COR-L47 (cell line): ENCODE measurements at regions not wholly inside any gene's neighbourhood (a gene's known extent, or its start where the extent isn't known, plus 50 kb on each side); places are given as distances from the start of the nearest gene placed in this dataset.
A peak's percentile ranks its signal among the peaks of the same experiment; 100 is the strongest.
"Not testable (repeated sequence)": the region's sequence is repeated elsewhere in the genome, so short reads cannot be mapped to it uniquely, and the experiment has no call there.

Source experiments
- DNase-seq: peaks from one replicate; lab custom pipeline; 2025; lab: John Stamatoyannopoulos, UW

DNA sequence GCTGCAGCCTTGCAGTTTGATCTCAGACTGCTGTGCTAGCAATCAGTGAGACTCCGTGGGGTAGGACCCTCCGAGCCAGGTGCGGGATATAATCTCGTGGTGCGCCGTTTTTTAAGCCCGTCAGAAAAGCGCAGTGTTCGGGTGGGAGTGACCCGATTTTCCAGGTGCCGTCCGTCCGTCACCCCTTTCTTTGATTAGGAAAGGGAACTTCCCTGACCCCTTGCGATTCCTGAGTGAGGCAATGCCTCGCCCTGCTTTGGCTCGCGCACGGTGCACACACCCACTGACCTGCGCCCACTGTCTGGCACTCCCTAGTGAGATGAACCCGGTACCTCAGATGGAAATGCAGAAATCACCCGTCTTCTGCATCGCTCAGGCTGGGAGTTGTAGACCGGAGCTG is 203.2 kb downstream of the SNCAIP start:
- not testable (repeated sequence) for DNase-seq

DNA sequence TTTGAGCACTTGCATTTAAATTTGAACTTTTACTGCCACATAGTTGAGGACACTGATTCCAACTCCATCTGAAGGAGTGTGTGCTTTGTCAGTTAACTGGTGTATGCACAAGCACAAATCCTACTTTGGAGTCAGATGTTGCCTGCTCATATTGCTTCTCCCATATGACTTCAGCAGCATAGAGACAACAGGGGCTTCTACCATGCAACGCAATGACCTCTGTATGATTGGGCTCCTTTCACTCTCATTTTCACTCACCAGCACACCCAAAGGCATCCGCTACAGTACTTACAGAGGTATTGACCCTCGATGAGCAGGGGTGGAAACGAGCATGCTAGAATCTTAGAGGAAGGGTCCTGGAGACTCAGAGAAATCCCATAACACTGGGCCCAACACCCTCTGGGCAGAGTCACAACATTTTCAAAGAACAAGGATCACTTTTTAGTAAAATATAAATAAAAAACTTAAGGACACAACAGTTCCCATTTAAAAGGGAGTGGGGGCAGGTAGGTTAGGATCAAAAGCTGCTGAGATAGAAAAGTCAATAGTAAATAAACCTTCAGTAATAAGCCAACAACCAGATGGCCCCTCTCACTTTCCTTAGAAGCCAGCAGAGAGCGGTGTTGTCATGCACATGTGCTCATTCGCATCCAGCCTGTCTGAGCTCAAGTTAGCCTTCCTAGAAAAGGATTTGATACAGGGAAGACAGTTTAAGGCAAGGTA is 203.8 kb downstream of the SNCAIP start:
- peak; percentile 76 for DNase-seq

DNA sequence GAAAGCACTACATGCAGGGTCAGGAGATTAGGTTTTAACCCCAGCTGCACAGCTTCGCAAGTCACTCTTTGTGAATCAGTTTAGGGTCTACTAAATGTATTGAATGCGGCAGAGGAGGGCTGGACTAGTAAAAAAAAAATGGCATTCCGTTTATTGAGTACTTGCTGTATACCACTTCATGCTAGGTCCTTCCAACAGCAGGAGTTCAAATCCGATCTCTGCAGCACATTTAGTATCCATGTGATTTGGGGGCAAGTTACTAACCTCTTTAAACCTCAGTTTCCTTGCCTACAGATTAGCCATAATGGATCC is 204.4 kb downstream of the SNCAIP start:
- DNase-seq = no peak

DNA sequence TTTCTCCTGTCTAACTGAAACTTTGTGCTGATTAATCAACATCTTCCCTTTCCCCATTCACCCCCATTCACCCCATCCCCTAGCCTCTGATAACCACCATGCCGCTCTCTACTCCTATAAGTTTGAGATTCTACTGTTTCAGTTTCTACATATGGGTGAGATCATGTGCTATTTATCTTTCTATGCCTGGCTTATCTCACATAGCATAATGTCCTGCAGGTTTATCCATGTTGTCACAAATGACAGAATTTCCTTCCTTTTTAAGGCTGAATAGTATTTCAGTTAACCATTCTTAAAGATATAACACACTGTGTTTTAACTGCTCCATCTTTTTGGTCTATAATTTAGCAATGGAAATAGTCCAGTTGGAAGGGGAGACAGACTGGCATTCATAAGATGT is 205.1 kb downstream of the SNCAIP start:
- no peak for DNase-seq

DNA sequence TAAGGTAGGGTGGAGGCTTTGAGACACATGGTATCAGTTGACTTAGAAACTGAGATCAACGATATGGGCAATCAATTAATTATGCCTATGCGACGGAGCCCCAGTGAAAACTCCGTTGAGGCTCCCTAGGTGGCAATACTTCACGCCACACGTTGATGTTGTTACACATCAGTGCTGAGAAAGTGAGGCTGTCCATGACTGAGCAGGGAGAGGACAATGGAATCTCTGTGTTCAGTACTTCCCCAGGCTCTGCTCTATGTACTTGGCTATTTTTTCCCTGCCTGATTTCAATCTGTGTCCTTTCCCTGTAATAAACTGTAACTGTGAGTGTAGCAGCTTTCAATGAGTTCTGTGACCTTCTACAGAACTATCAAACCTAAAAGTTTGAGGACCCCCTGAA is 211.7 kb downstream of the SNCAIP start:
- no peak for DNase-seq

DNA sequence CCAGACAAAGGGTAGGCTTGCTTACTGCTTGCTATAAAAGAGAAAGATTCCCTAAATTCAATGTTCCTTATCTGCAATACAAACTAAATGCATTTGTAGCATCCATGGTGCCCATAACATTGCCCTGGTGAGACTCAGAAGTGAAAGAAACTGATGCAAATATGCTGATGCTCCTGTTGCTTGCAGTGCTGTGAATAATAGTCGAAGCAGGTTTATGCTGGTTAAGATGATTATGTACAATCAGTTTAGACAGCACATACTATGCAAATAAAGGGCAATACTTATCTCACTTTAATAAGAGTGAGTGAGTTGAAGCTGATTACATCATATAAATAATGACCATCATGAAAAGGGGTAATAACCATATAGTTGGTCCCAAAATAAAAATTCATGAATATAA is 215.5 kb downstream of the SNCAIP start:
- no peak for DNase-seq

DNA sequence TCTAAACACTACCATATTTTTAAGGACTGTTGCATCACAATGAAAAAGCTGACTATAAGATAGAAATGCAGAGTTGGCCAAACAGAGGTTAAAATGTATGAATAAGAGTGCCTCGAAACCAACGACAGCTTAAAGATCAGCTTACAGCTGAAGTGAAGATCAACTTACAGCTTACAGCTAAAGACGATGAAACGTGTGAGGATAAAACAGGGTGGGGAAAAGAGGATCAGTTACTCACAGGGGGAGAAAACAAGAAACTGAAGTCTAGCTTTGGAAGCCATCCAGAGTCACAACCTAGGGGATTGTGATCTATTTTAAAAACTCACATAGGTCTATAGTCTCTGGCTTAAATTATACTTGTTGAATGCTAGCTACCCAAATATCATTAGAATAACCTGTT is 220.0 kb downstream of the SNCAIP start:
- DNase-seq = no peak

DNA sequence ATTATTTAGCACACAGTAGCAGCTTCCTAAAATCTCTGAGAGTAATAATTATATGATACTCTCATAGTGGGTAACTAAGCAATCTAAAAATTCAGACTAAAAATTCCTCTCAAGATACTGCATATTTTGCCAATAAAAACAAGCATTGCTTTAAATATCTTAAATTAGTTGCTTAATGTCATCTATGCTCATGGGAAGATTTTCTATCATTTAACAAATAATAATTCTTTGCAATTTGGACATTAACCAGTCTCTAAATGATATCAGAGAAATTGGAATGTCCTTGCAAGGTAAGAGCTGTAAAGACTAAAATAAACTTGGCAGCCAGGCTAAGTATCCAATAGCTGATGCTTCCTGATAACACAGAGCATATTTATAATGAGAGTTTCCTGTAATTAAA is 221.8 kb downstream of the SNCAIP start:
- DNase-seq = no peak

DNA sequence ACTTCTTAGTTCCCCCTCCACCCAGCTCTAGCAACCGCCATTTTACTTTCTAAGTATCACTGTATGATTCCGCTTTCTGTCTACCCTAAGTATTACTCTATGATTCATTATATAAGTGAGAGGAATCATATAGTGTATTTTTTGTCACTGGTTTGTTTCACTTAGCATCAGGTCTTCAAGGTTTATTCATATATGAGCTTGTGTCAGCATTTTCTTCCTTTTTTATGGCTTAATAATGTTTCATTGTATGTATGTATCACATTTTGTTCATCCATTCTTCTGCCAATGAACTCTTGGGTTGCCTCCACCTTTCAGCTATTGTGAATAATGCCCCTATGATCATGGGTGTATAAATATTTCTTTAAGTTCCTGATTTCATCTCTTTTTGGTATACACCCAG is 222.8 kb downstream of the SNCAIP start:
- DNase-seq = no peak

DNA sequence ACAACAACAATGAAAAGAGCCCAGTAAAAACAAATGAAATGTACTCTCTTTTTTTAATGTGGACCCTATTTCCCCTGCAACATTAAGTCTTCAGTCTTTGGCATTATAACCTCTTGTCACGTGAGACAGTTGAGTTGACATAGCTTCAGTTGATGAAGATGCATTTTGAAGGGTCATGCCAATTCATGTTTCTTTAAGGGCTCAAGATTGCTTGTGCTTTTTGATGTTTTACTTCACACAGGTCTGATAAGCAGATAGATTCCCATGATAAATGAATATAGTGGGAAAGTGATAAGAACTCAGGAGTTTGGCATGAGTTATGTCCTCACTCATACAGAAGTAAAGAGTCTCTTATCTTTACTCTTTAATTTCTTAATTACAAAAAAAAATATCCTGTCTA is 229.4 kb downstream of the SNCAIP start:
- no peak for DNase-seq

DNA sequence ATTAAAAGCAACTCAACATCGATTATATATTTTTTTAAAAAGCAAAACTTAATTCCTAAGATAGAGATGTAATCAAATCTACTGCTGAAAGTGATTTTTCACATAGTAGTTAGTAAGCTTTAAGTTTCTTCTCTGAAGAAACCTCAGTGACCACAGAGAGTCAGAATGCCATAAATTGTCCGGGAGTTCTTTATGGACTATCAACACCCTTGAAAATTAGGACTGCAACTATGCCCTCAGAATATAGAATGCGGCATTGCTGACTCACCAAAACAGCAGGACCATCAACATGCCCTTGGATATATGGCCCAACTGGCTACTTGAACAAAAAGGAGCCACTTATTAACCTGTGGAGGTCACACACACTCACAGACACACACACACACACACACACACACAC is 228.9 kb upstream of the SNX2 start:
- DNase-seq = no peak

DNA sequence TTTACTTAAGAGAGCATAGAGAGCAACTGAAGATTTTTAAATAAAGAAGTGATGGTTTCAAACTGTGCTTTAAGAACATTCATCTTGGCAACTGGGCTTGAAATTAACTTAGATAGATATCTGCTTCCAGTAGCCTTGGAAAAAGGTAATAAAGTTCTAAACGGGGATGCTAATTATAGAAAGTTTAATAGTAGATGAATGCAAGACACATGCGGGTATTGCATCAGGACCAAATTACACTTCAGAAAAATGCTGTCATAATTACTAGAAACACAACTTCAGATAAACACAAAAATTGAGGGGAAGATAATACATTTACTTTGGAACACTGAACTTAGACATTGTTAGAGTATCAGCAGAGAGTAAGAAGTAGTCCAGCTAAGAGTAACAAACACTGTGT is 227.7 kb upstream of the SNX2 start:
- no peak for DNase-seq

DNA sequence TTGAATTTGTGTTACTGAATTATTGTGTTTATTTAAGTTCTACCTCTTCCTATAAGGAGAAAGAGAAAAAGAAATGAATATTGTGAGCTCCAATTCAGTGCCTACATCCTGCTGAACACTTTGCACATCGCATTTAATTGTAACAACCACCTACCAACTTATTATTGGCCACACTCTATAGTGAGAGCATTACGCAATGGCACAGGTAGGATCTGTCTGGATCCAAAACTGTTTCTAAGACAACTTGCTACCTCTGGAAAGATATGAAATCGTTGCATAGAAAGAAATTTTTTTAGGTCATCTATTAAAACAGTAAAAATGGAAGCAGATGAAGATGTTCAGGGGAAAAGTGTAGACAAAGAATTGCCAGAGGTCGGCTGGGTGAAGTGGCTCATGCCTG is 227.2 kb upstream of the SNX2 start:
- no peak for DNase-seq

DNA sequence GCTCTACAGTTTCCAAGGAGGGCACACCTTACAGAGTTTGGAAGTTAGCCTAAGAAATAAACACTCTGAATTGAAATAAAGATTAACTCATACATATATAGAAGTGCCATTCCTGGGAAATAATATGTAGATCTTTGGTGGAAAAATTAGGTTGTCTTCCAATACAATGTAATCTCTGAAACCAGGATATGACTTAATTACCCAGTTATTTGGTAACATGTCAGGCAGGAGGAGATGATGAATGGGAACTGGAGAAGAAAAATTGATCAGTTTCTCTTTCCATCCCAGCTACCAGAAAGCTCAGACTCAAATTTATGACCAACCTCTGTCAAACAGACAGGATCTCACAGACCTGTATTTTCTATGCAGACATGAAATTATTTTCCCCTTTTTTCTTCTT is 215.2 kb upstream of the SNX2 start:
- no peak for DNase-seq

DNA sequence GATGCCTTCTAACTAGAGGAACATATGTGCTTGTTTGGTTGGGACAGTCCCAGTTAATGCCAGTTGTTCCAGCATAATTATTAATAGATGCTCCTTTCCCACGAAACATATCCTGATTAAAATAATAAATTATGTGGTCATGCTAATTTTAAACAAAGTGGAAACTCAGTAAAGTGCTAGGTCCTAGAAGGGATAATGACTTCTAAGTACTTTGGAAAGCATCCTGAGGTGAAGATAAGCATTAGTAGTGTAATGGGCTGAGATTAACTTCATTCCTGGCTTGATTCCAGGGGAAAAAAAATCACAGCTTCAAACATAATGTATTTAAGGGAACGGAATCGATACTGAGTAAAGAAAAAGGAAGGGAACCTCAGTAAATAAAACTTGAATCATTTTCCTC is 213.7 kb upstream of the SNX2 start:
- DNase-seq = no peak

DNA sequence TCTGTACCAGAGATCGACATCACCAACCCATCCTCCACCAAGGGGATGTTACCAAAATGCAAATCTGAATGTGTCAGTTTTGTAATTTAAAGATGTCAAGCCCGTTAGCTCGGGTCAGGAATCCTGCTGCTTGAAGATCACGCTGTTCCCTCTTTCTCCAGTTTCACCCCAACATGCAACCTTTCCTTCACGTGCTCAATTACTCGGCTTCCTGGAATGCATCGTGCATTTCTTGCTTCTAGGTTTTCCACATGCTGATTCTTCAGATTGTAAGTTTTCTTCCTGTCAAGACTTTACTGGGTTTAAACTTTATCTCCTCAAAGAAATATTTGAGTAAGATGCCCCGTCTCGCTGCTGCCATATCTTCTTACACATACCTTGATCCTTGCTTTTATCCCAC is 209.5 kb upstream of the SNX2 start:
- no peak for DNase-seq

DNA sequence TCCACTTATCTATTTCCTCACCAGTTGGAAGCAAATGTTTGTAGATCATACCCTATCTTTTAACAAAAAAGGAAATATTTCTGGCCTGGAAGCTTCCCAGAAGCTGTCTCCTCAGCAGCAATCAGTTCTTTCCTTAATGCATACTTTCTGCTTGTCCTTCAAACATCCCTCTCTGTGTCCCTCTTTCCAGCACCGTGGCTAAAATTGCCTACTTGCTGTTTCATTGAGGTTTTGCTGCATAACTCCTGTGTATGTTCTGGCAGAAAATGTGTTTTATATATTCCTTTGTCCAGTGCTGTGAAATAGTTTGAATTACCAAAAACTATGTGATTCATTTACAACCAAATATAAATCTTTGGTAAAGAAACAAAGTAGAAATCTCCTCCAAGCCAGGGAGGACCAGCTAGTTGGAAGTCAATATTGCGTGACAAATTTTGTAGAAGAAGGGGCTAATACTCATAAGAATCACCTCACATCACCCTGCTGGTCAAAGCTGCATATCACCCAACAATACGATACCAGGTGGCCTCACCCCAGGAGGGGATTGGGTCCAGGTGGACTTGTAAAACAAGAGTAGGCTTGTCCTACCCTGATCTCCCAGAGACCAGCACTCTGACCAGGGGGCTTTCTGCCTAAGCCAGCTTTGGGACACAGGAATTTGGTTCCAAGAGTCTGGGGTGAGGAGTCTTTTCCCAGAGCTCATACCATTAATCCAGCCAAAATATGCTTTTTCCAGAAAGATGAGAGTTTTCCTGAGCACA is 198.4 kb upstream of the SNX2 start:
- DNase-seq = no peak

DNA sequence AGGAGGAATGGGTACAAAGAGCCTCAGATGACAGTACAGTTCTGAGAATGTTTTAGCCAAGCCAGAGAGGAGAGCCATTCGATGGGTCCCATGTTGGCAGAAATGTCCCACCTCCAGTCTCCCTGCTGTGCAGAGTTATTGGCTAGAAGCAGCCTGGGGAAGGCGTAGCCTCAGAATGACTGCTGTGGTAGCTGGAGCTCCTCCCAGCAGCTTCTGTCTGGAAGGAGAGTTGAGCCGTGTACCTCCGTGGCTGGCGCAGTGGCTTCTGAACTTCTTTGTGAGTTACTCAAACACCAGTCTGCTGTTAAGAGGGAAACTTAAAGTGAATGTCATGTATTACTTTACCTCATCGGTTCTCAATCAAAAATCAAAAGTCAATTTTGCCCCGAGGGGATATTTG is 193.3 kb upstream of the SNX2 start:
- DNase-seq = no peak

DNA sequence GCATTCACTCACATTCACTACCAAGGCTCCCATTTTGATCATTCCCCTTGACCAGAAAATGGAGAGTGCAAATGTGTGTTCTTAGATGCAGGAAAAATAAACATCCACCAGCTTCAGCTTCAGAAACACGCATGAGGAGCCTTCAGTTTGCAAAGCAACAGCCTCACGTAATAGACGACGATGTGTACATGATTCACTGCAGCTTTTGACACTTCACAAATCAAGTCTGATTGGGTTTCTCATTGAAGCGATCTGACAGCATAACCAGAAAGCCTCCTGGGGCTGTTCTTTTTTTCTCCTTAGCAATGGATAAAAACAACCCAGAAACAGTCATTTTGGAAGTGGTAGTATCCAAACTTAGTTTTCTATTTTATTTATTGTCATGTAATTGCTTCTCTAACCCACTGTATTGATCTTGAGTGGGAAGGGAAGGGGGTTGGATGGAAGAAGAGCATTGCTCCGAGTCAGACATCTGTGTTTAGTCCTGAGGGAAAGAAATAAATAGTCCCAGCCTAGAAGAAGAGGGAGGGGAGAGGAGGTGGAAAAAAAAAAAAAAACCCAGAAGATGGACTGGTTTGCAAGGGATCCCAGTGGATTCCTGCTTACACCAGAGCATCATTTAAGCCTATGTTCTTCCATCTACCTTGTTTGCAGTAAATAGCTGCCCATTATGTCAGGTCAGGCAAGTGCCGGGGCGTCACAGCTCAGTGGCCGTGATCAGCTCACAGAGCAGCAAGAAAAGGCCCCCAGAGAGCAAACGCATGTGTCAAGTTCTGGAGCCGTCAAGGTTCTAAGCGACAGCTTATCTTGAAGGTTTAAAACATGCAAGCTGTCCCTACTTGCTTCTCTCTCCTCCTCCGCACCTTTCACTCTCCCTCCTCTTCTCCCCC is 190.2 kb upstream of the SNX2 start:
- DNase-seq = no peak

DNA sequence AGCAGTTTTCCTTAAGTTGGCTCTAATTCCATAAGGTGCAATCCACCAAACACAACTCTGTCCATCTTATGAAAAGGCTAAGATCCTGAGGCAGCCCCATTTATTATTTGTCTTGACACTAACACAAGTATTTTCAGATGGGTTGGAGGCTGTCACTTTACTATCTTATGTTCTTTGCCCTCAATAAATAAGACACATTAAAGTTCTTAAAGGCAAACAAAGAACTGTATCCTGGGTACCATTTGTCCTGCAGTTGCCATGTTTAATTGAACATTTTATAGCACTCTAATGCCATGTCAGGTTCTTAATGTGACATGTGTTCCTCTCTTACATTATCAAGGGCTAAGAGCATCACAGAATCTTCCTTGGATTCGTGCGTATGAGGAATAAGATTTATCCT is 189.5 kb upstream of the SNX2 start:
- no peak for DNase-seq

DNA sequence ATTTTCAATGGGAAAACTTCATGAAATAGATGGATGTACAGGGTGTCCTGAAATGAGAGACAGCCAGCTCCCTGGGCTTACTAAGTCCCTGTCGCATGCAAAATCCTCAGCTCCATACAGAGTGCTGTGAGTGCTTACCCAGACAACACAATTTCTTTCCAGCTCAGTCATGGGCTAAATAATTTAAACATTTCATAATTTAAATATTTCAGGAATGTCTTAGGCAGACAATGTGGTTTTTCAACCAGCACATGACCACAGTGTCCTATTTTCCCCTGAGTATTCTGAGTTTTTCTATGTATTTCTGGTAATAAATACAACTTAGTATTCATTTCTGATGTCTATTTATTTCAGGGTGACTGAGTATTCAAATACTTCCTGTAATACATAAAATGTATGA is 188.5 kb upstream of the SNX2 start:
- no peak for DNase-seq

DNA sequence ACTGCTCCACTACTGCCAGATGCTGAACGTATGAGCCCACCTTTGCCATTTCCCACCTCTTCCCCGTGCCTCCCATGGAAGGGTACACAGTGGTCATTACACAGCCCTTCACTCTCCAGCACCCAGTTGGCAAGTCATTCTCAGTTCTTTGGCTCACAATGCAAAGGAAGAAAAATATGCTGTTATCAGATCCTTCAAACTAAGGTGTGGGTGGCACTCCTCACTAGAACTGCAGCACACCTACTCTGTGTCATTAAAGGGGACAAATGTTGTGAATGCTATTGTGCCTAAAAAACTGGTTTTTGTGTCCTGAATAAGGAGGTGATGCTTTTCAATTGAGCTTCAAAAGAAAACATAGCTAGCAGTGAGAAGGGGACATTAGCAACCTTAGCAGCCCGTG is 183.1 kb upstream of the SNX2 start:
- DNase-seq = no peak

DNA sequence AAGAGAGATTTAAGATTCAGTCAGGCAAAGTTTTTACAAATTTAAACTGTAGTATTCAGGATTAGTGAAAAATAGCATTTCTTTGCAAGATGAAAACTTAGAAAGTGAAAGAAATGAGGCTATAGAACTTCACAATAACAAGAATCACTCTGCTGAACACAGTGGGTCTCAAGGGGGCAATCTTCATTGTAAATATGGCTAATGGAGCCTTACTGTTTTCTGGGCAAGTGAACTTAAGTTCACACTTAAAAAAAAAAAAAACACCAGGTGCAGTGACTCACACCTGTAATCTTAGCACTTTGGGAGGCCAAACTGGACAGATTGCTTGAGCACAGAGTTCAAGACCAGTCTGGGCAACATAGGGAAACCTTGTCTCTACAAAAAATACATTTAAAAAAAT is 175.9 kb upstream of the SNX2 start:
- no peak for DNase-seq
